Neural progenitor cell (in vitro differentiated cells): ENCODE measurements at regions not wholly inside any gene's neighbourhood (a gene's known extent, or its start where the extent isn't known, plus 50 kb on each side); places are given as distances from the start of the nearest gene placed in this dataset.

Experiments used
- DNase-seq: peaks from one replicate; pipeline ENCODE4 v3.0.0-alpha.2; 2016; ENCODE audit warnings: low spot score
- H2AFZ ChIP-seq: fragments of 200-600 bp; sonication (generic); replicated peaks from 2 replicates; pipeline ENCODE4 v1.6.1; 2016; ENCODE audit warnings: antibody characterized with exemption
- H3F3A ChIP-seq: fragments of 200-600 bp; sonication (generic); 2 replicates; pipeline ENCODE4 v1.6.1; 2016; ENCODE audit warnings: antibody characterized with exemption, low read depth
- H3K27ac ChIP-seq: fragments of 200-600 bp; sonication (generic); 2 replicates; pipeline ENCODE4 v1.5.1; 2016; ENCODE audit warnings: mild to moderate bottlenecking
- H3K27me3 ChIP-seq: fragments of 200-600 bp; sonication (generic); 2 replicates; pipeline ENCODE4 v1.6.1; 2016; ENCODE audit warnings: mild to moderate bottlenecking, moderate library complexity
- H3K36me3 ChIP-seq: fragments of 200-600 bp; sonication (generic); 2 replicates; pipeline ENCODE4 v1.5.1; 2016
- H3K4me1 ChIP-seq: fragments of 200-600 bp; sonication (generic); 2 replicates; pipeline ENCODE4 v1.6.1; 2016; ENCODE audit warnings: mixed run types
- H3K4me2 ChIP-seq: fragments of 200-600 bp; sonication (generic); 2 replicates; pipeline ENCODE4 v1.6.1; 2016
- H3K4me3 ChIP-seq: fragments of 200-600 bp; sonication (generic); 2 replicates; pipeline ENCODE4 v1.5.1; 2016
- H3K79me2 ChIP-seq: fragments of 200-600 bp; sonication (generic); 2 replicates; pipeline ENCODE4 v1.6.1; 2016; ENCODE audit warnings: low read depth
- H3K9ac ChIP-seq: fragments of 200-600 bp; sonication (generic); 2 replicates; pipeline ENCODE4 v1.6.1; 2016
- H3K9me3 ChIP-seq: fragments of 200-600 bp; sonication (generic); 2 replicates; pipeline ENCODE4 v1.5.1; 2016; ENCODE audit warnings: low read depth
- H4K20me1 ChIP-seq: fragments of 200-600 bp; sonication (generic); 2 replicates; pipeline ENCODE4 v1.6.1; 2016; ENCODE audit warnings: low read depth
- H3K27ac Mint-ChIP-seq: 3 replicates; pipeline ENCODE4 v1.8.0; 2021; ENCODE audit warnings: mixed read lengths
- H3K27me3 Mint-ChIP-seq: 2 replicates; pipeline ENCODE4 v1.8.0; 2022; ENCODE audit warnings: low read depth, mild to moderate bottlenecking, inconsistent platforms, moderate library complexity, mixed read lengths; ENCODE audit not compliant: insufficient read depth
- H3K36me3 Mint-ChIP-seq: 3 replicates; pipeline ENCODE4 v1.8.0; 2021; ENCODE audit warnings: mixed read lengths
- H3K4me1 Mint-ChIP-seq: 3 replicates; pipeline ENCODE4 v1.8.0; 2021; ENCODE audit warnings: mixed read lengths
- H3K4me3 Mint-ChIP-seq: 3 replicates; pipeline ENCODE4 v1.8.0; 2021; ENCODE audit warnings: mild to moderate bottlenecking, moderate library complexity, mixed read lengths
- H3K9me3 Mint-ChIP-seq: 3 replicates; pipeline ENCODE4 v1.8.0; 2020; ENCODE audit warnings: mixed read lengths
- CTCF ChIP-seq: fragments of 200-600 bp; sonication (generic); IDR thresholded peaks from 2 replicates; pipeline ENCODE4 v1.5.1; 2017; ENCODE audit warnings: antibody characterized with exemption, mild to moderate bottlenecking
- EZH2 ChIP-seq: fragments of 200-600 bp; sonication (generic); IDR thresholded peaks from 2 replicates; pipeline ENCODE4 v1.6.1; 2017; ENCODE audit warnings: antibody characterized with exemption, mild to moderate bottlenecking, moderate library complexity
- EZH2phosphoT487 ChIP-seq: fragments of 200-600 bp; sonication (generic); IDR thresholded peaks from 2 replicates; pipeline ENCODE4 v1.6.1; 2017; ENCODE audit warnings: antibody characterized with exemption

GRCh38 chr12:30136696-30137095 is 353.0 kb upstream of the TMTC1 start:
- Mint-ChIP-seq H3K27ac (no peak overlapping the region), H3K9me3 (peaks cover 7% of the 10 kb centered on the region), H3K4me1 (peaks cover 3% of the 10 kb centered on the region), H3K36me3 (no peaks in the 10 kb centered on the region), H3K27me3 (peaks cover 2% of the 10 kb centered on the region), H3K4me3 (no peak overlapping the region)
- Histone ChIP-seq H3K4me1 (peaks cover 9% of the 10 kb centered on the region), H4K20me1 (no peaks in the 10 kb centered on the region), H3K27me3 (no peaks in the 10 kb centered on the region), H3K4me3 (no peak overlapping the region), H3K27ac (no peak overlapping the region), H3K79me2 (no peaks in the 10 kb centered on the region), H3K36me3 (no peaks in the 10 kb centered on the region), H3F3A (no peaks in the 10 kb centered on the region), H3K9ac (no peak overlapping the region), H3K4me2 (no peak overlapping the region), H3K9me3 (no peaks in the 10 kb centered on the region), H2AFZ (no peak overlapping the region)
- no peak for TF ChIP-seq EZH2
- no peak for TF ChIP-seq CTCF
- TF ChIP-seq EZH2phosphoT487, result no peak
- DNase-seq, result no peak

GRCh38 chr12:30135776-30136175 is 352.0 kb upstream of the TMTC1 start:
- no peak overlapping the region for H3K4me3 ChIP-seq
- H3K4me1 ChIP-seq, result peaks cover 9% of the 10 kb centered on the region
- no peaks in the 10 kb centered on the region for H3F3A ChIP-seq
- no peak overlapping the region for H3K27ac Mint-ChIP-seq
- H2AFZ ChIP-seq, result peak overlapping the region; percentile 51
- no peaks in the 10 kb centered on the region for H3K36me3 ChIP-seq
- no peaks in the 10 kb centered on the region for H3K36me3 Mint-ChIP-seq
- no peak overlapping the region for H3K4me3 Mint-ChIP-seq
- TF ChIP-seq CTCF (no peak), EZH2phosphoT487 (no peak), EZH2 (no peak)
- H4K20me1 ChIP-seq, result no peaks in the 10 kb centered on the region
- H3K9me3 ChIP-seq, result no peaks in the 10 kb centered on the region
- no peaks in the 10 kb centered on the region for H3K27me3 ChIP-seq
- H3K79me2 ChIP-seq, result no peaks in the 10 kb centered on the region
- no peak for DNase-seq
- peaks cover 3% of the 10 kb centered on the region for H3K4me1 Mint-ChIP-seq
- no peak overlapping the region for H3K27ac ChIP-seq
- peaks cover 6% of the 10 kb centered on the region for H3K9me3 Mint-ChIP-seq
- no peak overlapping the region for H3K4me2 ChIP-seq
- peaks cover 2% of the 10 kb centered on the region for H3K27me3 Mint-ChIP-seq
- H3K9ac ChIP-seq, result no peak overlapping the region

GRCh38 chr12:30134229-30134628 is 350.5 kb upstream of the TMTC1 start:
- DNase-seq, result peak; percentile 43
- no peaks in the 10 kb centered on the region for H3K36me3 Mint-ChIP-seq
- no peaks in the 10 kb centered on the region for H3K79me2 ChIP-seq
- peaks cover 3% of the 10 kb centered on the region for H3K4me1 Mint-ChIP-seq
- H3K4me1 ChIP-seq, result peaks cover 9% of the 10 kb centered on the region
- no peaks in the 10 kb centered on the region for H3K9me3 ChIP-seq
- H3F3A ChIP-seq, result no peaks in the 10 kb centered on the region
- H3K4me2 ChIP-seq, result no peak overlapping the region
- H3K4me3 ChIP-seq, result no peak overlapping the region
- H2AFZ ChIP-seq, result no peak overlapping the region
- peaks cover 2% of the 10 kb centered on the region for H3K27me3 Mint-ChIP-seq
- no peak overlapping the region for H3K4me3 Mint-ChIP-seq
- no peak overlapping the region for H3K27ac ChIP-seq
- H4K20me1 ChIP-seq, result no peaks in the 10 kb centered on the region
- peak overlapping the region; percentile 17 for H3K27ac Mint-ChIP-seq
- no peaks in the 10 kb centered on the region for H3K27me3 ChIP-seq
- no peak for TF ChIP-seq EZH2
- TF ChIP-seq EZH2phosphoT487, result no peak
- peak; percentile 41 for TF ChIP-seq CTCF
- H3K9me3 Mint-ChIP-seq, result peaks cover 3% of the 10 kb centered on the region
- no peak overlapping the region for H3K9ac ChIP-seq
- no peaks in the 10 kb centered on the region for H3K36me3 ChIP-seq
